Large intestine (tissue), 3 donors: ENCODE measurements at regions not wholly inside any gene's neighbourhood (a gene's known extent, or its start where the extent isn't known, plus 50 kb on each side); places are given as distances from the start of the nearest gene placed in this dataset.

ENCODE experiments used
- DNase-seq, 2 donors: peaks; one replicate each; pipeline versions ENCODE4 v3.0.0 to v3.0.0-alpha.2; 2013
- H3K27ac ChIP-seq: one replicate; pipeline ENCODE4 v1.5.1; 2013; ENCODE audit warnings: low read length
- H3K27me3 ChIP-seq: 2 replicates; pipeline ENCODE4 v1.6.1; 2013; ENCODE audit warnings: low read length; ENCODE audit not compliant: control insufficient read depth, insufficient read depth
- H3K36me3 ChIP-seq: 2 replicates; pipeline ENCODE4 v1.6.1; 2013; ENCODE audit warnings: low read length; ENCODE audit not compliant: control insufficient read depth, insufficient read depth
- H3K4me1 ChIP-seq: one replicate; pipeline ENCODE4 v1.6.1; 2013; ENCODE audit warnings: low read length; ENCODE audit not compliant: control insufficient read depth, insufficient read depth
- H3K4me3 ChIP-seq: one replicate; pipeline ENCODE4 v1.5.1; 2013; ENCODE audit warnings: low read length
- H3K9me3 ChIP-seq: one replicate; pipeline ENCODE4 v1.6.1; 2013; ENCODE audit warnings: mild to moderate bottlenecking, low read depth, low read length, moderate library complexity; ENCODE audit not compliant: control insufficient read depth
- WGBS: methylation state at CpG from one replicate; pipeline ENCODE4 v1.1.5; 2013; ENCODE audit warnings: low lambda C conversion rate; ENCODE audit not compliant: insufficient coverage; 5-methylcytosine and 5-hydroxymethylcytosine counted together

GRCh38 chr3:163491714-163492113 is 1586.6 kb downstream of the SI start:
- H3K36me3 ChIP-seq = no peaks in the 10 kb centered on the region
- no peaks in the 10 kb centered on the region for H3K4me1 ChIP-seq
- no peak for DNase-seq
- H3K27ac ChIP-seq = no peak overlapping the region
- H3K9me3 ChIP-seq = no peaks in the 10 kb centered on the region
- no peaks in the 10 kb centered on the region for H3K27me3 ChIP-seq
- WGBS = no CpG with 5 or more reads among the region's 1 CpG
- no peak overlapping the region for H3K4me3 ChIP-seq

DNA sequence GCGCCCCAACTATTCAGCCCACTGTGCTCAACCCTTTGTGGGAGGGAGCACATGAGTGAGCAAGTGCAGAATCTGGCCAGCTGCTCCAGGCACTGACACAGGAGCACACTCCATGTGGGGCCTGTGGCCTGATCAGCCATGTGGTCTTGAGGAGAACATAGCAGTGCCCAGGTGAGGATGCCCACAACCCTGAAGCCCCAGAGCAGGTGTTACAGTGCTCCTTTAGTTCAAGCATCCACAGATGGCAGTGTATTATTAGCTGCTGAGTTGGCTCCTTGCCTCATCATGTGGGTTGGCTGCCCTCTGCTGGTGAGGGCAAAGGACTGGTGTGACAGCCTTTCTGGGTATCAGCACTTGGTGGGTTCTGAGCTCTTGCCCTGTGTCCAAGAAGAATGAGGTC is 1588.2 kb downstream of the SI start:
- Histone ChIP-seq H3K36me3 (no peaks in the 10 kb centered on the region), H3K9me3 (no peaks in the 10 kb centered on the region), H3K27me3 (no peaks in the 10 kb centered on the region), H3K4me1 (no peaks in the 10 kb centered on the region), H3K4me3 (no peak overlapping the region), H3K27ac (no peak overlapping the region)
- WGBS = no CpG with 5 or more reads among the region's 1 CpG
- peak; percentile 1 to 3 for DNase-seq

- no peaks in the 10 kb centered on the region for H3K4me1 ChIP-seq
- H3K27me3 ChIP-seq = no peaks in the 10 kb centered on the region
- DNase-seq = no peak
- no peak overlapping the region for H3K4me3 ChIP-seq
- H3K27ac ChIP-seq = no peak overlapping the region
- no peaks in the 10 kb centered on the region for H3K9me3 ChIP-seq
- H3K36me3 ChIP-seq = no peaks in the 10 kb centered on the region
Observed at GRCh38 chr3:163482695-163483094, 1595.6 kb downstream of the SI start.

DNA sequence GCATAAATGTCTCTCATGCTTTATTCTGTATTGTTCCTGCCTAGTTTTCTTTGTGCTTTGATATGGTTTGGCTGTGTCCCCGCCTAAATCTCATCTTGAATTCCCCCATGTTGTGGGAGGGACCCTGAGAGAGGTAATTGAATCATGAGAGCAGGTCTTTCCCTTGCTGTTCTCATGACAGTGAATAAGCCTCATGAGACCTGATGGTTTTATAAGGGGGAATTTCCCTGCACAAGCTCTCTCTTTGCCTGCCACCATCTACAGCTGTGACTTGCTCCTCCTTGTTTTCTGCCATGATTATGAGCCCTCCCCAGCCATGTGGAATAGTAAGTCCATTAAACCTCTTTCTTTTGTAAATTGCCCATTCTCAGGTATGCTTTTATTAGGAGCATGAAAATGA is 1596.6 kb downstream of the SI start:
- Histone ChIP-seq H3K9me3 (no peaks in the 10 kb centered on the region), H3K36me3 (no peaks in the 10 kb centered on the region), H3K4me1 (no peaks in the 10 kb centered on the region), H3K27me3 (no peaks in the 10 kb centered on the region), H3K4me3 (no peak overlapping the region), H3K27ac (no peak overlapping the region)
- no peak for DNase-seq
- WGBS = 80% methylated on average over 1 of the region's 1 CpG

DNA sequence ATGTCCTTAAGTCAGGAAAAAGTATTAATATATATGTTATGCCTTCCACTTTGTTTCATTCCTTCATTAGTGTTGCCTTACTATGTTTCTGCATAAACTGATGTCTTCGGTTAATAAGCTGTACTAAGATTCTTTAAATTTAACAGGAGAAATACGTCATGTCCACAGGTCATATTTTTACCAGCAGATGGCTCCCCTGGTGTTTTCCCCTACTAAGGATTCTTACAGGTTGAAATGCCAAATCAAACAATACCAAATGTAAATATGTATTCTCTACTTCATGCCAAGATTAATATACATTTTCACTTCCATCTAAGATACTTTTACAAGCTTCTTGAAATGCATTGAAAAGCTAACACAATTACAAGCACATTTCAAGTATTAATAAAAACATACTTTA is 1602.1 kb downstream of the SI start:
- H3K36me3 ChIP-seq = no peaks in the 10 kb centered on the region
- no peak overlapping the region for H3K4me3 ChIP-seq
- H3K27ac ChIP-seq = no peak overlapping the region
- no peaks in the 10 kb centered on the region for H3K9me3 ChIP-seq
- WGBS = 50% methylated on average over 2 of the region's 2 CpGs
- no peaks in the 10 kb centered on the region for H3K27me3 ChIP-seq
- DNase-seq = no peak
- no peaks in the 10 kb centered on the region for H3K4me1 ChIP-seq

GRCh38 chr3:163474766-163475165 is 1603.5 kb downstream of the SI start:
- H3K27me3 ChIP-seq = no peaks in the 10 kb centered on the region
- no peaks in the 10 kb centered on the region for H3K4me1 ChIP-seq
- no peak overlapping the region for H3K27ac ChIP-seq
- no peaks in the 10 kb centered on the region for H3K9me3 ChIP-seq
- DNase-seq = no peak
- H3K4me3 ChIP-seq = no peak overlapping the region
- WGBS = no CpG with 5 or more reads among the region's 1 CpG
- no peaks in the 10 kb centered on the region for H3K36me3 ChIP-seq

GRCh38 chr3:163468531-163469335 is 1609.6 kb downstream of the SI start:
- H3K4me3 ChIP-seq = no peak overlapping the region
- H3K27ac ChIP-seq = no peak overlapping the region
- 73% methylated on average over 2 of the region's 4 CpGs for WGBS

DNA sequence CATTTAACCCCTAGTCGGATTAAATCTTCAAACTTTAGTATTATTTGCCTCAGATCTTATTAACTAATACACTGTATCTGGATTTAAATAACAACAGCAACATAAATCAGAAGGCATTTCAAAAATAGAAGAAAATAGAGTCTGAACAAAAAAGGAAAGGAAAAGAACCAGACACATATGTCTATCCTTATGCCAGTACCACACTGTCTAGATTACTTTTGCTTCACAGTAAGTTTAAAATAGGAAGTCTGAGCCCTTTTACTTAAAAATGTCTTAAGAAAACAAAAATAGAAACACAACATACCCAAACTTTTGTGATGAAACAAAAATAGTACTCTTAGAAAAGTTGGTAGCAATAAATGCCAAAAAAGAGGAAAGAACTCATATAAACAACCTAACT is 1615.8 kb downstream of the SI start:
- WGBS = 100% methylated on average over 1 of the region's 1 CpG
- no peak overlapping the region for H3K4me3 ChIP-seq
- H3K4me1 ChIP-seq = no peaks in the 10 kb centered on the region
- no peaks in the 10 kb centered on the region for H3K36me3 ChIP-seq
- no peak for DNase-seq
- no peaks in the 10 kb centered on the region for H3K27me3 ChIP-seq
- H3K9me3 ChIP-seq = no peaks in the 10 kb centered on the region
- H3K27ac ChIP-seq = no peak overlapping the region

More at GRCh38 chr3:163468531-163469335, 1609.6 kb downstream of the SI start:
- Histone ChIP-seq H3K36me3 (no peaks in the 10 kb centered on the region), H3K27me3 (no peaks in the 10 kb centered on the region), H3K9me3 (no peaks in the 10 kb centered on the region), H3K4me1 (no peaks in the 10 kb centered on the region)
- no peak for DNase-seq

- DNase-seq = no peak
- H3K9me3 ChIP-seq = no peaks in the 10 kb centered on the region
- no CpG with 5 or more reads among the region's 2 CpGs for WGBS
- no peaks in the 10 kb centered on the region for H3K36me3 ChIP-seq
- no peaks in the 10 kb centered on the region for H3K4me1 ChIP-seq
- H3K4me3 ChIP-seq = no peak overlapping the region
- no peaks in the 10 kb centered on the region for H3K27me3 ChIP-seq
- H3K27ac ChIP-seq = no peak overlapping the region
Observed at GRCh38 chr3:163450698-163451097, 1627.6 kb downstream of the SI start.

GRCh38 chr3:163438760-163439159 is 1639.5 kb downstream of the SI start:
- no peak for DNase-seq
- no CpG with 5 or more reads among the region's 2 CpGs for WGBS
- Histone ChIP-seq H3K27ac (no peak overlapping the region), H3K9me3 (no peaks in the 10 kb centered on the region), H3K27me3 (no peaks in the 10 kb centered on the region), H3K36me3 (no peaks in the 10 kb centered on the region), H3K4me1 (no peaks in the 10 kb centered on the region), H3K4me3 (no peak overlapping the region)

DNA sequence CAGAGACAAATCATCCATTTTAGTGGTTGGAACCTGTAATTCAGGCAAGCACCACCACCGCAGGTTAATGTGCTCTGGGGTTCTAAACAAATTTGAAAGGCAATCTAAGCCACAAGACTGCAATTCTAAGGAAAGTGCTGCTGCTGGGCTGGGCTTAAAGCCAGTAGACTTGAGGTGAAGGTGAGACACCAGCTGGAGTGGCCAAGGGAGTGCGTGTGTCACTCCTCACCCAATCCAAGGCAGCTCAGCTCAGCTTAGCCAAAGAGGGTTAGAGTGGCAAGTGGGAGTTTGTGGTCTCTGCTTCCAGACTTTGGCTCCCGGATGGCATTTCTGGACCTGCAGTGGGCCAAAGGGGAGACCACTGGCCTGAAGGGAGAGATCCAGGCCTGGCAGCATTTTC is 1655.6 kb downstream of the SI start:
- H3K4me3 ChIP-seq = no peak overlapping the region
- no peaks in the 10 kb centered on the region for H3K27me3 ChIP-seq
- H3K27ac ChIP-seq = no peak overlapping the region
- WGBS = 100% methylated on average over 1 of the region's 3 CpGs
- no peak for DNase-seq
- no peaks in the 10 kb centered on the region for H3K36me3 ChIP-seq
- H3K4me1 ChIP-seq = no peaks in the 10 kb centered on the region
- H3K9me3 ChIP-seq = peaks cover 3% of the 10 kb centered on the region
